HCT116 (cell line): ENCODE measurements at regions not wholly inside any gene's neighbourhood (a gene's known extent, or its start where the extent isn't known, plus 50 kb on each side); places are given as distances from the start of the nearest gene placed in this dataset.

Source experiments
- ATAC-seq: fragments of 200-7000 bp; cut with Tn5 transposase; 2 replicates; pipeline ENCODE4 v1.9.1; 2020; ENCODE audit warnings: mild to moderate bottlenecking, moderate library complexity
- BruUV-seq: library from RNA; stranded (reverse); fragments of 400-500 nt; replicated peaks from 2 replicates; lab custom pipeline; 2021; lab: Mats Ljungman, UMichigan
- CTCF ChIA-PET: fragments of 300-600 bp; sonication (Branson Sonifier 250); formaldehyde crosslinking; loops from one replicate; lab custom pipeline; 2021; ENCODE audit warnings: antibody characterized with exemption; lab: Charles Lee
- POLR2A ChIA-PET: fragments of 300-600, 350-600 bp; sonication (Branson Sonifier 250); formaldehyde crosslinking; loops from one replicate; lab custom pipeline; 2021; ENCODE audit warnings: antibody characterized with exemption; lab: Charles Lee
- RAD21 ChIA-PET, 2 experiments: fragments of 300-600 bp; sonication (Branson Sonifier 250); formaldehyde crosslinking; loops; one replicate each; lab custom pipeline; 2023; ENCODE audit warnings: low total read pairs in 2 of 2; ENCODE audit not compliant: uncharacterized antibody in 2 of 2, unreplicated experiment in 2 of 2, low non-redundant PET in 1 of 2; lab: Charles Lee
- DNase-seq: peaks from one replicate; pipeline ENCODE4 v3.0.0-alpha.2; 2010; ENCODE audit warnings: low read depth, low spot score
- H2AFZ ChIP-seq: fragments of 200-600 bp; shearing (Covaris generic), sonication (generic); 2 replicates; pipeline ENCODE4 v1.6.1; 2017; ENCODE audit warnings: low read depth, mixed run types, mixed read lengths, antibody characterized with exemption, low read length; ENCODE audit not compliant: poor library complexity, severe bottlenecking
- H3K27ac ChIP-seq: 2 replicates; pipeline ENCODE4 v1.5.1; 2012; ENCODE audit warnings: low read depth, low read length
- H3K27me3 ChIP-seq: fragments of 200-600 bp; sonication (generic); 2 replicates; pipeline ENCODE4 v1.6.1; 2016; ENCODE audit warnings: mixed run types, low read length, mixed read lengths; ENCODE audit not compliant: insufficient read depth
- H3K36me3 ChIP-seq, 2 experiments: fragments of 200-500 bp in 1 of 2; fragments of 200-600 bp in 1 of 2; sonication (Bioruptor generic) in 1 of 2; sonication (generic) in 1 of 2; 2 replicates each; pipeline versions ENCODE4 v1.5.1 to v1.6.1; 2014 to 2016; ENCODE audit warnings: low read length in 2 of 2, inconsistent platforms in 1 of 2, mixed read lengths in 1 of 2, mixed run types in 1 of 2; ENCODE audit not compliant: insufficient read depth in 2 of 2, control insufficient read depth in 1 of 2
- H3K4me1 ChIP-seq, 2 experiments: fragments of 200-600 bp in 1 of 2; sonication (generic) in 1 of 2; 2 replicates each; pipeline versions ENCODE4 v1.5.1 to v1.6.1; 2012 to 2017; ENCODE audit warnings: low read length in 2 of 2, inconsistent platforms in 1 of 2, mild to moderate bottlenecking in 1 of 2, mixed read lengths in 1 of 2, mixed run types in 1 of 2, moderate library complexity in 1 of 2; ENCODE audit not compliant: insufficient read depth in 2 of 2, control insufficient read depth in 1 of 2
- H3K4me2 ChIP-seq: fragments of 200-600 bp; sonication (generic); 2 replicates; pipeline ENCODE4 v1.6.1; 2017; ENCODE audit warnings: mixed run types, low read length, mixed read lengths
- H3K4me3 ChIP-seq, 2 experiments: fragments of 200-600 bp in 1 of 2; sonication (generic) in 1 of 2; replicated peaks in 1 of 2; 2 replicates each; pipeline ENCODE4 v1.5.1; 2011 to 2016; ENCODE audit warnings: low read length in 2 of 2, control low read depth in 1 of 2, low read depth in 1 of 2, mild to moderate bottlenecking in 1 of 2, mixed read lengths in 1 of 2, mixed run types in 1 of 2
- H3K79me2 ChIP-seq: fragments of 200-600 bp; sonication (generic); 2 replicates; pipeline ENCODE4 v1.6.1; 2017; ENCODE audit warnings: mild to moderate bottlenecking, mixed run types, low read length, moderate library complexity, mixed read lengths; ENCODE audit not compliant: insufficient read depth
- H3K9ac ChIP-seq: fragments of 200-600 bp; sonication (generic); 2 replicates; pipeline ENCODE4 v1.6.1; 2016; ENCODE audit warnings: low read length, mixed read lengths
- H3K9me2 ChIP-seq: fragments of 200-600 bp; sonication (generic), shearing (Covaris generic); 2 replicates; pipeline ENCODE4 v1.6.1; 2017; ENCODE audit warnings: mixed run types, mild to moderate bottlenecking, moderate library complexity; ENCODE audit not compliant: insufficient read depth
- H3K9me3 ChIP-seq, 2 experiments: fragments of 200-500 bp in 1 of 2; fragments of 200-600 bp in 1 of 2; sonication (Bioruptor generic) in 1 of 2; sonication (generic) in 1 of 2; 2 replicates each; pipeline ENCODE4 v1.6.1; 2014 to 2017; ENCODE audit warnings: low read length in 2 of 2, mixed read lengths in 2 of 2, inconsistent platforms in 1 of 2, low read depth in 1 of 2, mild to moderate bottlenecking in 1 of 2, mixed run types in 1 of 2, moderate library complexity in 1 of 2; ENCODE audit not compliant: control insufficient read depth in 1 of 2, insufficient read depth in 1 of 2
- H4K20me1 ChIP-seq: fragments of 200-600 bp; sonication (generic), shearing (Covaris generic); 2 replicates; pipeline ENCODE4 v1.6.1; 2017; ENCODE audit warnings: mixed run types, mild to moderate bottlenecking, moderate library complexity; ENCODE audit not compliant: insufficient read depth
- ATF3 ChIP-seq: IDR thresholded peaks from 2 replicates; pipeline ENCODE4 v1.6.1; 2012
- CBX3 ChIP-seq: IDR thresholded peaks from 2 replicates; pipeline ENCODE4 v1.6.1; 2012; ENCODE audit warnings: low read depth
- CEBPB ChIP-seq: IDR thresholded peaks from 2 replicates; pipeline ENCODE4 v1.6.1; 2012; ENCODE audit warnings: low read depth
- EGR1 ChIP-seq: IDR thresholded peaks from 2 replicates; pipeline ENCODE4 v1.6.1; 2012; ENCODE audit warnings: low read depth
- ELF1 ChIP-seq: IDR thresholded peaks from 2 replicates; pipeline ENCODE4 v1.6.1; 2012; ENCODE audit warnings: low read depth, borderline replicate concordance
- EZH2 ChIP-seq: fragments of 200-600 bp; sonication (generic); IDR thresholded peaks from 2 replicates; pipeline ENCODE4 v1.6.1; 2017; ENCODE audit warnings: antibody characterized with exemption, mixed run types
- FOSL1 ChIP-seq: IDR thresholded peaks from 2 replicates; pipeline ENCODE4 v1.6.1; 2012; ENCODE audit warnings: low read depth
- POLR2A ChIP-seq: IDR thresholded peaks from 2 replicates; pipeline ENCODE4 v1.7.0; 2011; ENCODE audit warnings: borderline replicate concordance; ENCODE audit not compliant: insufficient read depth, insufficient read length; ENCODE audit errors: extremely low read depth
- SIN3A ChIP-seq: IDR thresholded peaks from 2 replicates; pipeline ENCODE4 v1.6.1; 2012; ENCODE audit warnings: low read depth
- SP1 ChIP-seq: IDR thresholded peaks from 2 replicates; pipeline ENCODE4 v1.6.1; 2012; ENCODE audit warnings: low read depth
- SRF ChIP-seq: IDR thresholded peaks from 2 replicates; pipeline ENCODE4 v1.6.1; 2012; ENCODE audit warnings: low read depth
- ZFX ChIP-seq: fragments of 450-650 bp; IDR thresholded peaks from 2 replicates; pipeline ENCODE4 v1.6.1; 2017
- ZNF274 ChIP-seq: fragments of 200-500 bp; sonication (Bioruptor generic); IDR thresholded peaks from 2 replicates; pipeline ENCODE4 v1.6.1; 2014; ENCODE audit warnings: mild to moderate bottlenecking, low read depth, low read length, inconsistent platforms
- intact Hi-C: fragments of 100-400 bp; cut with micrococcal nuclease; formaldehyde crosslinking; loops from 2 replicates; pipeline ENCODE4 v1.10.0; 2022
- TF ChIP-seq, protein P1 (sequence below), 3 experiments: fragments of 200-600 bp in 1 of 3; sonication (generic) in 1 of 3; IDR thresholded peaks in 2 of 3; conservative IDR thresholded peaks in 1 of 3; 2 replicates each; pipeline ENCODE4 v1.5.1; 2012 to 2017; ENCODE audit warnings: low read depth in 2 of 3, low read length in 2 of 3, antibody characterized with exemption in 1 of 3, borderline replicate concordance in 1 of 3, control low read depth in 1 of 3, mild to moderate bottlenecking in 1 of 3, mixed read lengths in 1 of 3, mixed run types in 1 of 3, moderate library complexity in 1 of 3; ENCODE audit not compliant: insufficient read depth in 1 of 3
- TF ChIP-seq, protein P2 (sequence below): IDR thresholded peaks from 2 replicates; pipeline ENCODE4 v1.6.1; 2012
- TF ChIP-seq, protein P3 (sequence below): IDR thresholded peaks from 2 replicates; pipeline ENCODE4 v1.6.1; 2011; ENCODE audit warnings: mild to moderate bottlenecking, low read length, moderate library complexity; ENCODE audit not compliant: insufficient replicate concordance; ENCODE audit errors: extremely low read depth

DNA sequence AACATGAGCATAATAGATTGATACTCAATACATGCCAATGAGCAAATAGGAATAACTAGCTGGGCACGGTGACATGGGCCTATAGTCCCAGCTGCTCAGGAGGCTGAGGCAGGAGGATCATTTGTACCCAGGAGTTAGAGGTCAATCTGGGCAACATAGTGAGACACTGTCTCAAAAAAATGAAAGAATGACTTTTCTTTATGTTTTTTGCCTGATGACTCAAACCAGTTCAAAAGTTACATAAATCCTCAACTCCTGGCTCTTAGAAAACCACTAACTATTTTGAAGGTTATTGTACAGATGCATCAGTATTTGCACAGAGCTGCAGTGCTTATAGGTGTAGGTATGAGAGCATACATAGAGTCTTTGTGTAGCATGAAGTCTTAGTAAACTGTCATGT lies 219.2 kb upstream of the RGS6 start:
- no peak overlapping the region for H3K27ac ChIP-seq
- H3K4me3 ChIP-seq, result no peak overlapping the region
- H3K79me2 ChIP-seq, result no peaks in the 10 kb centered on the region
- no peaks in the 10 kb centered on the region for H4K20me1 ChIP-seq
- intact Hi-C loops, result no loop called here
- BruUV-seq, result no TSS peak
- no peak overlapping the region for H3K9ac ChIP-seq
- RAD21 ChIA-PET, result no interaction called here
- no peak overlapping the region for H2AFZ ChIP-seq
- H3K36me3 ChIP-seq, result no peaks in the 10 kb centered on the region
- H3K4me2 ChIP-seq, result no peak overlapping the region
- H3K9me2 ChIP-seq, result no peaks in the 10 kb centered on the region
- no peak for ATAC-seq
- peaks cover 8 to 13% of the 10 kb centered on the region in 2 experiments for H3K4me1 ChIP-seq
- TF ChIP-seq CBX3 (no peak), EZH2 (no peak), ZFX (no peak), CEBPB (no peak), ELF1 (no peak), POLR2A (no peak), SIN3A (no peak), SP1 (no peak), ATF3 (no peak), FOSL1 (no peak), ZNF274 (no peak), EGR1 (no peak), SRF (no peak)
- TF ChIP-seq, protein P1, sequence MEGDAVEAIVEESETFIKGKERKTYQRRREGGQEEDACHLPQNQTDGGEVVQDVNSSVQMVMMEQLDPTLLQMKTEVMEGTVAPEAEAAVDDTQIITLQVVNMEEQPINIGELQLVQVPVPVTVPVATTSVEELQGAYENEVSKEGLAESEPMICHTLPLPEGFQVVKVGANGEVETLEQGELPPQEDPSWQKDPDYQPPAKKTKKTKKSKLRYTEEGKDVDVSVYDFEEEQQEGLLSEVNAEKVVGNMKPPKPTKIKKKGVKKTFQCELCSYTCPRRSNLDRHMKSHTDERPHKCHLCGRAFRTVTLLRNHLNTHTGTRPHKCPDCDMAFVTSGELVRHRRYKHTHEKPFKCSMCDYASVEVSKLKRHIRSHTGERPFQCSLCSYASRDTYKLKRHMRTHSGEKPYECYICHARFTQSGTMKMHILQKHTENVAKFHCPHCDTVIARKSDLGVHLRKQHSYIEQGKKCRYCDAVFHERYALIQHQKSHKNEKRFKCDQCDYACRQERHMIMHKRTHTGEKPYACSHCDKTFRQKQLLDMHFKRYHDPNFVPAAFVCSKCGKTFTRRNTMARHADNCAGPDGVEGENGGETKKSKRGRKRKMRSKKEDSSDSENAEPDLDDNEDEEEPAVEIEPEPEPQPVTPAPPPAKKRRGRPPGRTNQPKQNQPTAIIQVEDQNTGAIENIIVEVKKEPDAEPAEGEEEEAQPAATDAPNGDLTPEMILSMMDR (IDR thresholded peaks at IDR 0.05 in 2 of 3, conservative IDR thresholded peaks at IDR 0.05 in 1 of 3; ENCODE audit: borderline replicate concordance in 1 of 3, insufficient read depth in 1 of 3, low read depth in 2 of 3, low read length in 2 of 3), result no peak
- TF ChIP-seq, protein P2, sequence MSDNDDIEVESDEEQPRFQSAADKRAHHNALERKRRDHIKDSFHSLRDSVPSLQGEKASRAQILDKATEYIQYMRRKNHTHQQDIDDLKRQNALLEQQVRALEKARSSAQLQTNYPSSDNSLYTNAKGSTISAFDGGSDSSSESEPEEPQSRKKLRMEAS, result no peak
- TF ChIP-seq, protein P3, sequence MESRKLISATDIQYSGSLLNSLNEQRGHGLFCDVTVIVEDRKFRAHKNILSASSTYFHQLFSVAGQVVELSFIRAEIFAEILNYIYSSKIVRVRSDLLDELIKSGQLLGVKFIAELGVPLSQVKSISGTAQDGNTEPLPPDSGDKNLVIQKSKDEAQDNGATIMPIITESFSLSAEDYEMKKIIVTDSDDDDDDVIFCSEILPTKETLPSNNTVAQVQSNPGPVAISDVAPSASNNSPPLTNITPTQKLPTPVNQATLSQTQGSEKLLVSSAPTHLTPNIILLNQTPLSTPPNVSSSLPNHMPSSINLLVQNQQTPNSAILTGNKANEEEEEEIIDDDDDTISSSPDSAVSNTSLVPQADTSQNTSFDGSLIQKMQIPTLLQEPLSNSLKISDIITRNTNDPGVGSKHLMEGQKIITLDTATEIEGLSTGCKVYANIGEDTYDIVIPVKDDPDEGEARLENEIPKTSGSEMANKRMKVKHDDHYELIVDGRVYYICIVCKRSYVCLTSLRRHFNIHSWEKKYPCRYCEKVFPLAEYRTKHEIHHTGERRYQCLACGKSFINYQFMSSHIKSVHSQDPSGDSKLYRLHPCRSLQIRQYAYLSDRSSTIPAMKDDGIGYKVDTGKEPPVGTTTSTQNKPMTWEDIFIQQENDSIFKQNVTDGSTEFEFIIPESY, result no peak
- TF ChIP-seq, all 23 proteins: peak for 0
- no peaks in the 10 kb centered on the region for H3K27me3 ChIP-seq
- POLR2A ChIA-PET, result no interaction called here
- H3K9me3 ChIP-seq, result no peaks in the 10 kb centered on the region
- CTCF ChIA-PET, result no interaction called here
- no peak for DNase-seq
